ENCODE measurements at regions not wholly inside any gene's neighbourhood (a gene's known extent, or its start where the extent isn't known, plus 50 kb on each side); places are given as distances from the start of the nearest gene placed in this dataset.

- Histone ChIP-seq H3K9ac (ENCODE audit: low read depth, low read length) (no peak overlapping the region), H3K79me2 (ENCODE audit: insufficient read depth, low read length) (no peaks in the 10 kb centered on the region), H3K4me2 (ENCODE audit: insufficient read depth, low read length) (no peak overlapping the region), H3K4me3 (ENCODE audit: low read depth in 1 of 2, low read length in 2 of 2) (no peak overlapping the region), H3K27ac (ENCODE audit: low read length) (no peak overlapping the region), H2AFZ (ENCODE audit: low read depth, low read length) (no peak overlapping the region), H3K9me3 (ENCODE audit: insufficient read depth, low read length, severe bottlenecking) (no peaks in the 10 kb centered on the region), H3K36me3 (ENCODE audit: insufficient read depth, low read length) (no peaks in the 10 kb centered on the region), H3K4me1 (ENCODE audit: insufficient read depth, low read length) (no peaks in the 10 kb centered on the region), H4K20me1 (ENCODE audit: insufficient read depth, low read length) (no peaks in the 10 kb centered on the region), H3K27me3 (ENCODE audit: insufficient read depth, low read length, poor library complexity) (no peaks in the 10 kb centered on the region)
- DNase-seq: no peak
- TF ChIP-seq CTCF (IDR thresholded peaks at IDR 0.05; ENCODE audit: borderline replicate concordance, extremely low read depth, low read length, poor library complexity, severe bottlenecking) (no peak), EZH2 (IDR thresholded peaks at IDR 0.05; ENCODE audit: borderline replicate concordance, low read depth, low read length, severe bottlenecking) (no peak)
- ATAC-seq (ENCODE audit: insufficient read depth, low read depth): no peak
These were observed 276.5 kb upstream of the MTNR1B start for GRCh38 chr11:92692826-92693546.

GRCh38 chr11:92696076-92696475, 273.4 kb upstream of the MTNR1B start:
- Histone ChIP-seq H3K9me3 (ENCODE audit: insufficient read depth, low read length, severe bottlenecking) (no peaks in the 10 kb centered on the region), H3K9ac (ENCODE audit: low read depth, low read length) (no peak overlapping the region), H3K4me3 (ENCODE audit: low read depth in 1 of 2, low read length in 2 of 2) (no peak overlapping the region), H4K20me1 (ENCODE audit: insufficient read depth, low read length) (no peaks in the 10 kb centered on the region), H3K27me3 (ENCODE audit: insufficient read depth, low read length, poor library complexity) (no peaks in the 10 kb centered on the region), H3K36me3 (ENCODE audit: insufficient read depth, low read length) (no peaks in the 10 kb centered on the region), H3K4me2 (ENCODE audit: insufficient read depth, low read length) (no peak overlapping the region), H3K4me1 (ENCODE audit: insufficient read depth, low read length) (no peaks in the 10 kb centered on the region), H3K79me2 (ENCODE audit: insufficient read depth, low read length) (no peaks in the 10 kb centered on the region), H2AFZ (ENCODE audit: low read depth, low read length) (no peak overlapping the region), H3K27ac (ENCODE audit: low read length) (no peak overlapping the region)
- DNase-seq: no peak
- no peak for ATAC-seq (ENCODE audit: insufficient read depth, low read depth)
- TF ChIP-seq EZH2 (IDR thresholded peaks at IDR 0.05; ENCODE audit: borderline replicate concordance, low read depth, low read length, severe bottlenecking): no peak
- TF ChIP-seq CTCF (IDR thresholded peaks at IDR 0.05; ENCODE audit: borderline replicate concordance, extremely low read depth, low read length, poor library complexity, severe bottlenecking): no peak

- Histone ChIP-seq H3K4me2 (ENCODE audit: insufficient read depth, low read length) (no peak overlapping the region), H3K27me3 (ENCODE audit: insufficient read depth, low read length, poor library complexity) (no peaks in the 10 kb centered on the region), H3K4me1 (ENCODE audit: insufficient read depth, low read length) (no peaks in the 10 kb centered on the region), H3K9ac (ENCODE audit: low read depth, low read length) (no peak overlapping the region), H2AFZ (ENCODE audit: low read depth, low read length) (no peak overlapping the region), H4K20me1 (ENCODE audit: insufficient read depth, low read length) (no peaks in the 10 kb centered on the region), H3K79me2 (ENCODE audit: insufficient read depth, low read length) (no peaks in the 10 kb centered on the region), H3K36me3 (ENCODE audit: insufficient read depth, low read length) (no peaks in the 10 kb centered on the region), H3K9me3 (ENCODE audit: insufficient read depth, low read length, severe bottlenecking) (no peaks in the 10 kb centered on the region), H3K27ac (ENCODE audit: low read length) (no peak overlapping the region), H3K4me3 (ENCODE audit: low read depth in 1 of 2, low read length in 2 of 2) (no peak overlapping the region)
- DNase-seq (no peak), ATAC-seq (ENCODE audit: insufficient read depth, low read depth) (no peak)
- TF ChIP-seq CTCF (IDR thresholded peaks at IDR 0.05; ENCODE audit: borderline replicate concordance, extremely low read depth, low read length, poor library complexity, severe bottlenecking) (no peak), EZH2 (IDR thresholded peaks at IDR 0.05; ENCODE audit: borderline replicate concordance, low read depth, low read length, severe bottlenecking) (no peak)
These were observed 271.8 kb upstream of the MTNR1B start for GRCh38 chr11:92697461-92698312.
